ENCODE measurements at regions not wholly inside any gene's neighbourhood (a gene's known extent, or its start where the extent isn't known, plus 50 kb on each side); places are given as distances from the start of the nearest gene placed in this dataset.
A peak's percentile ranks its signal among the peaks of the same experiment; 100 is the strongest.

DNA sequence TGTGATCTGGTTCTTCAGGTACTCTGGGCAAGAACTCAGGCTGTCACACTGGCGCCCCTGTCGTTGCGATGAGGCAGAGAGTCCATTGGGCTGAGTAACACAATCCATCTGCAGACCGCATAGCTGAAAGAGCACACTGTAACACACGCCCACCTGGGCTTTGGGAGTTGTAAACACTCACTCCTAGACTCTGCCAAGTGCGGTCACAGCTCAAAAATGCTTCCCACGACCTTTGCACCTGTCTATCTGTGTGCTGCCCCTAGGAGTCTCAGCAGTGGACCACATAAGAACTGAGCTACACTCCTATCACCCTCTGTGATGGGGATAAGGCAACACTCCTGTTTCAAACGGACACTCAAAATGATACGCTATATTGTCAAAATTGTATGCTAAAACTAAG is 2028.3 kb downstream of the PCDH7 start:
- Histone ChIP-seq H3K27ac (no peak overlapping the region), H3K9me3 (no peaks in the 10 kb centered on the region), H3K4me1 (no peaks in the 10 kb centered on the region), H3K4me3 (no peak overlapping the region), H3K4me2 (no peak overlapping the region)
- no peak for ATAC-seq
- WGBS (ENCODE audit: missing lambda C conversion rate), result 31% methylated on average over 9 of the region's 9 CpGs
- POLR2A ChIA-PET, result no interaction called here
- TF ChIP-seq HDAC2 (IDR thresholded peaks at IDR 0.05), result no peak
- no peak for TF ChIP-seq EP300 (IDR thresholded peaks at IDR 0.05)
- no peak for TF ChIP-seq FOSL2 (IDR thresholded peaks at IDR 0.05)
- TF ChIP-seq FOSL2 (CRISPR knock-in tag; IDR thresholded peaks at IDR 0.05), result no peak
- CTCF ChIA-PET, result interaction anchor here (0.6 kb wide), 1 partner anchor 1304 kb away, joined by 3 read pairs; no protein-coding TSS in a partner anchor
- FAIRE-seq, result no peak
- DNase-seq (ENCODE audit: low read depth in 1 of 2, low spot score in 1 of 2), result peak in 1 of 2 experiments; percentile 24

DNA sequence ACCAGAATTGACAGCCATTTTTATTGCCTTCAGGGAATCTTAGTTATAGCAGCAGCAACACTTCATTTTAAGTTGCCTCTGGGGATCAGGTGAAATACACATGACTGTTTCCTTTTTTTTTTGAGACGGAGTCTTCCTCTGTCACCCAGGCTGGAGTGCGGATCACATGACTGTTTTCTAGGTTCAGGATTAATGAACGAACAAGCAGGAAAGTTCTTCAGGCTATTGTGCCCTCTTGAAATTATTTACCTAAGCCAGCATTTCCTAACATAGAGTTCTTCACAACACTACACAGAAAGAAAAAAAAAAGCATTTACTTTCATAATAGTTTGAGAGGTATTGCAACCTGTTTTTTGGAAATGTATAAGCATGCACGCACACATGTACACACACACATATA is 2032.8 kb downstream of the PCDH7 start:
- FAIRE-seq (no peak), ATAC-seq (no peak)
- 42% methylated on average over 4 of the region's 4 CpGs for WGBS (ENCODE audit: missing lambda C conversion rate)

DNA sequence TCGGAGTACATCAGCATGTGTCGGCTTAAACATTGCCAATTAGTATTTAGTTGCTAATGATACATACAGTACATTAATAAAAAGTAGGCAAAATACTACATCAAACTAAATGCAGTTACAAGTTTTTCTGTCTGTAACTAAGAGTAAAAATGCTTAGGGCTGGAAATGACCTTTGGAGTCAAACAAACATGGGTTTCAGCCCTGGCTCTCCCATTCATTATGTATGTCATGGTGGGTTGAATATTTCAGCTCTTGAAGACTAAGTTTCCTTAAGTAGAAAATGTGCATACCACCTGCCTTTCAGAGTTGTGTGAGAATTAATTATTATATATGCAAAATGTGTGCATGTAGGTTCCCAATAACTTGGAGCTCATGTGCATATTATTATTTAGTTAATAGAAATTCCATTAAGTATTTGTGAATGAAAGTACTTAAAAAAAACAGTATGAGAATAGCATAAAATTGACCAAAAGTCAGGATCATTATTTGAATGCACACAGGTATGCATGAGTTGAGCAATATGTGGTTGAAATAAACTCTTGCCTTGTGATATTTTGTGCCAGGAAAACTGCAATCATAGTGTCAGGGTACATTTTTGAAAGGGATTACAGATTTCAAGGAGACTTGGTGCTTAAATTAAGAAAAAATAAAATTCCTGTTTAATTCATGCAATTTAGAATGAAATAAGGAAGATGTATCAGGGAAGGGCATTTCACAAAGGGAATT is 2048.7 kb downstream of the PCDH7 start:
- WGBS (ENCODE audit: missing lambda C conversion rate), result 46% methylated on average over 2 of the region's 2 CpGs
- Histone ChIP-seq H3K4me2 (no peak overlapping the region), H3K27ac (no peak overlapping the region), H3K9me3 (no peaks in the 10 kb centered on the region), H3K4me3 (no peak overlapping the region), H3K4me1 (no peaks in the 10 kb centered on the region)
- FAIRE-seq (no peak), ATAC-seq (no peak), DNase-seq (ENCODE audit: low read depth in 1 of 2, low spot score in 1 of 2) (no peak)
- POLR2A ChIA-PET, result no interaction called here
- CTCF ChIA-PET, result no interaction called here
- TF ChIP-seq HEYL (CRISPR knock-in tag; IDR thresholded peaks at IDR 0.05) (no peak), NR3C1 (IDR thresholded peaks at IDR 0.05) (no peak), FOSB (CRISPR knock-in tag; IDR thresholded peaks at IDR 0.05) (no peak), HOXB13 (CRISPR knock-in tag; IDR thresholded peaks at IDR 0.05; ENCODE audit: low read depth) (no peak), ZSCAN20 (CRISPR knock-in tag; IDR thresholded peaks at IDR 0.05) (no peak), CEBPB (IDR thresholded peaks at IDR 0.05) (no peak), ZC3H11A (IDR thresholded peaks at IDR 0.05) (no peak), ESRRA (IDR thresholded peaks at IDR 0.05; ENCODE audit: borderline replicate concordance, low read length) (no peak), NPAS2 (CRISPR knock-in tag; IDR thresholded peaks at IDR 0.05; ENCODE audit: borderline replicate concordance) (no peak), HDAC2 (IDR thresholded peaks at IDR 0.05) (no peak), BHLHE40 (IDR thresholded peaks at IDR 0.05; ENCODE audit: low read depth, low read length) (no peak)
- TF ChIP-seq, protein P1, sequence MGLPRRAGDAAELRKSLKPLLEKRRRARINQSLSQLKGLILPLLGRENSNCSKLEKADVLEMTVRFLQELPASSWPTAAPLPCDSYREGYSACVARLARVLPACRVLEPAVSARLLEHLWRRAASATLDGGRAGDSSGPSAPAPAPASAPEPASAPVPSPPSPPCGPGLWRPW (IDR thresholded peaks at IDR 0.05), result no peak
- TF ChIP-seq, protein P2, sequence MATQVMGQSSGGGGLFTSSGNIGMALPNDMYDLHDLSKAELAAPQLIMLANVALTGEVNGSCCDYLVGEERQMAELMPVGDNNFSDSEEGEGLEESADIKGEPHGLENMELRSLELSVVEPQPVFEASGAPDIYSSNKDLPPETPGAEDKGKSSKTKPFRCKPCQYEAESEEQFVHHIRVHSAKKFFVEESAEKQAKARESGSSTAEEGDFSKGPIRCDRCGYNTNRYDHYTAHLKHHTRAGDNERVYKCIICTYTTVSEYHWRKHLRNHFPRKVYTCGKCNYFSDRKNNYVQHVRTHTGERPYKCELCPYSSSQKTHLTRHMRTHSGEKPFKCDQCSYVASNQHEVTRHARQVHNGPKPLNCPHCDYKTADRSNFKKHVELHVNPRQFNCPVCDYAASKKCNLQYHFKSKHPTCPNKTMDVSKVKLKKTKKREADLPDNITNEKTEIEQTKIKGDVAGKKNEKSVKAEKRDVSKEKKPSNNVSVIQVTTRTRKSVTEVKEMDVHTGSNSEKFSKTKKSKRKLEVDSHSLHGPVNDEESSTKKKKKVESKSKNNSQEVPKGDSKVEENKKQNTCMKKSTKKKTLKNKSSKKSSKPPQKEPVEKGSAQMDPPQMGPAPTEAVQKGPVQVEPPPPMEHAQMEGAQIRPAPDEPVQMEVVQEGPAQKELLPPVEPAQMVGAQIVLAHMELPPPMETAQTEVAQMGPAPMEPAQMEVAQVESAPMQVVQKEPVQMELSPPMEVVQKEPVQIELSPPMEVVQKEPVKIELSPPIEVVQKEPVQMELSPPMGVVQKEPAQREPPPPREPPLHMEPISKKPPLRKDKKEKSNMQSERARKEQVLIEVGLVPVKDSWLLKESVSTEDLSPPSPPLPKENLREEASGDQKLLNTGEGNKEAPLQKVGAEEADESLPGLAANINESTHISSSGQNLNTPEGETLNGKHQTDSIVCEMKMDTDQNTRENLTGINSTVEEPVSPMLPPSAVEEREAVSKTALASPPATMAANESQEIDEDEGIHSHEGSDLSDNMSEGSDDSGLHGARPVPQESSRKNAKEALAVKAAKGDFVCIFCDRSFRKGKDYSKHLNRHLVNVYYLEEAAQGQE (IDR thresholded peaks at IDR 0.05), result no peak
- TF ChIP-seq, protein P3, sequence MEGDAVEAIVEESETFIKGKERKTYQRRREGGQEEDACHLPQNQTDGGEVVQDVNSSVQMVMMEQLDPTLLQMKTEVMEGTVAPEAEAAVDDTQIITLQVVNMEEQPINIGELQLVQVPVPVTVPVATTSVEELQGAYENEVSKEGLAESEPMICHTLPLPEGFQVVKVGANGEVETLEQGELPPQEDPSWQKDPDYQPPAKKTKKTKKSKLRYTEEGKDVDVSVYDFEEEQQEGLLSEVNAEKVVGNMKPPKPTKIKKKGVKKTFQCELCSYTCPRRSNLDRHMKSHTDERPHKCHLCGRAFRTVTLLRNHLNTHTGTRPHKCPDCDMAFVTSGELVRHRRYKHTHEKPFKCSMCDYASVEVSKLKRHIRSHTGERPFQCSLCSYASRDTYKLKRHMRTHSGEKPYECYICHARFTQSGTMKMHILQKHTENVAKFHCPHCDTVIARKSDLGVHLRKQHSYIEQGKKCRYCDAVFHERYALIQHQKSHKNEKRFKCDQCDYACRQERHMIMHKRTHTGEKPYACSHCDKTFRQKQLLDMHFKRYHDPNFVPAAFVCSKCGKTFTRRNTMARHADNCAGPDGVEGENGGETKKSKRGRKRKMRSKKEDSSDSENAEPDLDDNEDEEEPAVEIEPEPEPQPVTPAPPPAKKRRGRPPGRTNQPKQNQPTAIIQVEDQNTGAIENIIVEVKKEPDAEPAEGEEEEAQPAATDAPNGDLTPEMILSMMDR (IDR thresholded peaks at IDR 0.05), result no peak

More for the DNA sequence above, 2032.8 kb downstream of the PCDH7 start:
- Histone ChIP-seq H3K4me3 (no peak overlapping the region), H3K9me3 (no peaks in the 10 kb centered on the region), H3K4me1 (no peaks in the 10 kb centered on the region), H3K27ac (no peak overlapping the region), H3K4me2 (no peak overlapping the region)
- DNase-seq (ENCODE audit: low read depth in 1 of 2, low spot score in 1 of 2), result no peak
- no peak for TF ChIP-seq MAZ (IDR thresholded peaks at IDR 0.05; ENCODE audit: borderline replicate concordance, low read depth, low read length)
- TF ChIP-seq, protein P1 (IDR thresholded peaks at IDR 0.05), result no peak
- TF ChIP-seq SMC3 (IDR thresholded peaks at IDR 0.05), result no peak
- no peak for TF ChIP-seq RFX5 (IDR thresholded peaks at IDR 0.05)
- no peak for TF ChIP-seq FOSB (CRISPR knock-in tag; IDR thresholded peaks at IDR 0.05)
- TF ChIP-seq KDM5A (IDR thresholded peaks at IDR 0.05), result no peak
- no peak for TF ChIP-seq JUNB (IDR thresholded peaks at IDR 0.05)
- TF ChIP-seq, protein P4, sequence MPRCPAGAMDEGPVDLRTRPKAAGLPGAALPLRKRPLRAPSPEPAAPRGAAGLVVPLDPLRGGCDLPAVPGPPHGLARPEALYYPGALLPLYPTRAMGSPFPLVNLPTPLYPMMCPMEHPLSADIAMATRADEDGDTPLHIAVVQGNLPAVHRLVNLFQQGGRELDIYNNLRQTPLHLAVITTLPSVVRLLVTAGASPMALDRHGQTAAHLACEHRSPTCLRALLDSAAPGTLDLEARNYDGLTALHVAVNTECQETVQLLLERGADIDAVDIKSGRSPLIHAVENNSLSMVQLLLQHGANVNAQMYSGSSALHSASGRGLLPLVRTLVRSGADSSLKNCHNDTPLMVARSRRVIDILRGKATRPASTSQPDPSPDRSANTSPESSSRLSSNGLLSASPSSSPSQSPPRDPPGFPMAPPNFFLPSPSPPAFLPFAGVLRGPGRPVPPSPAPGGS (IDR thresholded peaks at IDR 0.05), result no peak
- TF ChIP-seq POLR2AphosphoS2 (conservative IDR thresholded peaks at IDR 0.05; ENCODE audit: low read length), result no peak
- TF ChIP-seq, protein P5, sequence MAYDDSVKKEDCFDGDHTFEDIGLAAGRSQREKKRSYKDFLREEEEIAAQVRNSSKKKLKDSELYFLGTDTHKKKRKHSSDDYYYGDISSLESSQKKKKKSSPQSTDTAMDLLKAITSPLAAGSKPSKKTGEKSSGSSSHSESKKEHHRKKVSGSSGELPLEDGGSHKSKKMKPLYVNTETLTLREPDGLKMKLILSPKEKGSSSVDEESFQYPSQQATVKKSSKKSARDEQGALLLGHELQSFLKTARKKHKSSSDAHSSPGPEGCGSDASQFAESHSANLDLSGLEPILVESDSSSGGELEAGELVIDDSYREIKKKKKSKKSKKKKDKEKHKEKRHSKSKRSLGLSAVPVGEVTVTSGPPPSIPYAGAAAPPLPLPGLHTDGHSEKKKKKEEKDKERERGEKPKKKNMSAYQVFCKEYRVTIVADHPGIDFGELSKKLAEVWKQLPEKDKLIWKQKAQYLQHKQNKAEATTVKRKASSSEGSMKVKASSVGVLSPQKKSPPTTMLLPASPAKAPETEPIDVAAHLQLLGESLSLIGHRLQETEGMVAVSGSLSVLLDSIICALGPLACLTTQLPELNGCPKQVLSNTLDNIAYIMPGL (CRISPR knock-in tag; IDR thresholded peaks at IDR 0.05; ENCODE audit: borderline replicate concordance), result no peak
- TF ChIP-seq HEYL (CRISPR knock-in tag; IDR thresholded peaks at IDR 0.05), result no peak
- no peak for TF ChIP-seq FOXS1 (CRISPR knock-in tag; IDR thresholded peaks at IDR 0.05)
- TF ChIP-seq GATA3 (IDR thresholded peaks at IDR 0.05; ENCODE audit: borderline replicate concordance), result no peak
- no peak for TF ChIP-seq NR3C1 (IDR thresholded peaks at IDR 0.05)
- TF ChIP-seq PHF8 (IDR thresholded peaks at IDR 0.05; ENCODE audit: borderline replicate concordance, low read depth), result no peak
- no peak for TF ChIP-seq HOXB13 (CRISPR knock-in tag; IDR thresholded peaks at IDR 0.05; ENCODE audit: low read depth)
- TF ChIP-seq JUN (IDR thresholded peaks at IDR 0.05), result no peak
- TF ChIP-seq KDM1A (IDR thresholded peaks at IDR 0.05; ENCODE audit: low read depth), result no peak
- TF ChIP-seq EP300 (IDR thresholded peaks at IDR 0.05), result no peak
- CTCF ChIA-PET, result no interaction called here
- POLR2A ChIA-PET, result no interaction called here
